ENCODE measurements at regions not wholly inside any gene's neighbourhood (a gene's known extent, or its start where the extent isn't known, plus 50 kb on each side); places are given as distances from the start of the nearest gene placed in this dataset.

- Histone ChIP-seq H4K20me1 (ENCODE audit: insufficient read depth, low read length) (no peaks in the 10 kb centered on the region), H3K36me3 (replicated peaks in 1 of 2; ENCODE audit: control insufficient read depth in 1 of 2, insufficient read depth in 2 of 2, low read length in 2 of 2) (no peaks in the 10 kb centered on the region), H3K27ac (ENCODE audit: extremely low read length, insufficient read depth, low read length) (no peak overlapping the region), H3K9me3 (ENCODE audit: low read length) (peaks cover 26% of the 10 kb centered on the region), H3K9ac (ENCODE audit: insufficient read depth, low read depth, low read length) (no peak overlapping the region), H2AFZ (ENCODE audit: low read length) (no peak overlapping the region), H3K4me2 (ENCODE audit: low read depth, low read length) (no peak overlapping the region), H3K4me3 (replicated peaks in 1 of 3; ENCODE audit: insufficient read depth in 1 of 3, low read depth in 2 of 3, low read length in 3 of 3) (no peak overlapping the region), H3K27me3 (ENCODE audit: control insufficient read depth in 1 of 2, insufficient read depth in 2 of 2, low read length in 2 of 2) (no peaks in the 10 kb centered on the region), H3K4me1 (ENCODE audit: insufficient read depth, low read length) (no peaks in the 10 kb centered on the region), H3K79me2 (ENCODE audit: insufficient read depth, low read length) (no peaks in the 10 kb centered on the region)
- DNase-seq (ENCODE audit: low spot score) (no peak), FAIRE-seq (no peak), ATAC-seq (no peak)
- no peak for TF ChIP-seq ZNF792 (CRISPR knock-in tag; IDR thresholded peaks at IDR 0.05)
- POLR2A ChIA-PET: no interaction called here
- CTCF ChIA-PET (ENCODE audit: low intra/inter-chr PET ratio, low total read pairs): no interaction called here
- intact Hi-C loops (cut with micrococcal nuclease; ENCODE audit: unreplicated experiment): no loop called here
- WGBS (ENCODE audit: low lambda C conversion rate): 63% methylated on average over 5 of the region's 5 CpGs
- in situ Hi-C loops (cut with HindIII; ENCODE audit: extremely low pct_ligation_motif_present, low pct_unique_long_range_greater_than_20kb): no loop called here
- no TSS peak for BruUV-seq (replicated peaks)
These were observed 1344.3 kb upstream of the LRRTM3 start for GRCh38 chr10:65581426-65582026.

GRCh38 chr10:65602182-65602865 is 1323.5 kb upstream of the LRRTM3 start:
- 64% methylated on average over 1 of the region's 1 CpG for WGBS (ENCODE audit: low lambda C conversion rate)
- Histone ChIP-seq H3K27me3 (ENCODE audit: control insufficient read depth in 1 of 2, insufficient read depth in 2 of 2, low read length in 2 of 2) (no peaks in the 10 kb centered on the region), H3K27ac (ENCODE audit: extremely low read length, insufficient read depth, low read length) (no peak overlapping the region), H3K4me3 (replicated peaks in 1 of 3; ENCODE audit: insufficient read depth in 1 of 3, low read depth in 2 of 3, low read length in 3 of 3) (no peak overlapping the region), H4K20me1 (ENCODE audit: insufficient read depth, low read length) (no peaks in the 10 kb centered on the region), H2AFZ (ENCODE audit: low read length) (no peak overlapping the region), H3K36me3 (replicated peaks in 1 of 2; ENCODE audit: control insufficient read depth in 1 of 2, insufficient read depth in 2 of 2, low read length in 2 of 2) (no peaks in the 10 kb centered on the region), H3K9me3 (ENCODE audit: low read length) (peaks cover 15% of the 10 kb centered on the region), H3K9ac (ENCODE audit: insufficient read depth, low read depth, low read length) (no peak overlapping the region), H3K79me2 (ENCODE audit: insufficient read depth, low read length) (no peaks in the 10 kb centered on the region), H3K4me2 (ENCODE audit: low read depth, low read length) (no peak overlapping the region), H3K4me1 (ENCODE audit: insufficient read depth, low read length) (no peaks in the 10 kb centered on the region)
- ChIA-PET POLR2A (no interaction called here), CTCF (ENCODE audit: low intra/inter-chr PET ratio, low total read pairs) (no interaction called here)
- no TSS peak for BruUV-seq (replicated peaks)
- in situ Hi-C loops (cut with HindIII; ENCODE audit: extremely low pct_ligation_motif_present, low pct_unique_long_range_greater_than_20kb) (no loop called here), intact Hi-C loops (cut with micrococcal nuclease; ENCODE audit: unreplicated experiment) (no loop called here)
- DNase-seq (ENCODE audit: low spot score) (no peak), FAIRE-seq (no peak), ATAC-seq (no peak)
- TF ChIP-seq POLR2G (IDR thresholded peaks at IDR 0.05; ENCODE audit: low read depth, low read length) (no peak), CENPX (CRISPR knock-in tag; IDR thresholded peaks at IDR 0.05) (no peak), ZNF75D (CRISPR knock-in tag; IDR thresholded peaks at IDR 0.05; ENCODE audit: borderline replicate concordance) (no peak), CHD2 (IDR thresholded peaks at IDR 0.05; ENCODE audit: low read depth, low read length) (no peak), ZNF3 (CRISPR knock-in tag; IDR thresholded peaks at IDR 0.05) (no peak), MAFK (conservative IDR thresholded peaks at IDR 0.05 in 1 of 2, IDR thresholded peaks at IDR 0.05 in 1 of 2; ENCODE audit: low read length in 2 of 2) (no peak), GABPB1 (CRISPR knock-in tag; IDR thresholded peaks at IDR 0.05) (no peak), ZNF225 (CRISPR knock-in tag; IDR thresholded peaks at IDR 0.05) (no peak), ZNF7 (CRISPR knock-in tag; IDR thresholded peaks at IDR 0.05) (no peak), ZNF256 (CRISPR knock-in tag; conservative IDR thresholded peaks at IDR 0.05) (no peak)
- TF ChIP-seq, protein P1, sequence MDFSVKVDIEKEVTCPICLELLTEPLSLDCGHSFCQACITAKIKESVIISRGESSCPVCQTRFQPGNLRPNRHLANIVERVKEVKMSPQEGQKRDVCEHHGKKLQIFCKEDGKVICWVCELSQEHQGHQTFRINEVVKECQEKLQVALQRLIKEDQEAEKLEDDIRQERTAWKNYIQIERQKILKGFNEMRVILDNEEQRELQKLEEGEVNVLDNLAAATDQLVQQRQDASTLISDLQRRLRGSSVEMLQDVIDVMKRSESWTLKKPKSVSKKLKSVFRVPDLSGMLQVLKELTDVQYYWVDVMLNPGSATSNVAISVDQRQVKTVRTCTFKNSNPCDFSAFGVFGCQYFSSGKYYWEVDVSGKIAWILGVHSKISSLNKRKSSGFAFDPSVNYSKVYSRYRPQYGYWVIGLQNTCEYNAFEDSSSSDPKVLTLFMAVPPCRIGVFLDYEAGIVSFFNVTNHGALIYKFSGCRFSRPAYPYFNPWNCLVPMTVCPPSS (IDR thresholded peaks at IDR 0.05): no peak

Measured in HepG2 (cell line).